ENCODE measurements at regions not wholly inside any gene's neighbourhood (a gene's known extent, or its start where the extent isn't known, plus 50 kb on each side); places are given as distances from the start of the nearest gene placed in this dataset.

- no peak for TF ChIP-seq CTCF (IDR thresholded peaks at IDR 0.05)
- TF ChIP-seq POLR2A (IDR thresholded peaks at IDR 0.05): no peak
Observed at GRCh38 chr13:100798739-100799361, 124.3 kb upstream of the TMTC4 start.

Data from vagina (tissue), 2 donors.